ENCODE measurements at regions not wholly inside any gene's neighbourhood (a gene's known extent, or its start where the extent isn't known, plus 50 kb on each side); places are given as distances from the start of the nearest gene placed in this dataset.

DNA sequence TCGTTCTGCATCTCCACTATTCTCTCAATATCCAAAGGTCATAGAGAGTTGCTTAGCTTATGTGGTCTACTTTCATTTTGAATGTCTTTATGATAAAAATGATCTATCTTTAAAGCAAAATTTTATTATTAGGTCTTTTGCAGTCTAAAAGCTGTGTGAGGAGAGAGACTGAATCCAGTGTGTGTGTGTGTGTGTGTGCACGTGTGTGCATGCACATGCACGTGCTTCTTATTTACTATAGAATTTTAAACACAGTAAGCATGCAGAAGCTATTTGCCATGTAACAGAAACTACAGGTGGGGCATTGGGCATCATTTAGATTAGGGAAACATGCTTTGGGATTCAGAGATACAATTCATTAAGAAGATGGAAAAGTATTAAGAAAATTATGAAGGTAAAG lies 136.0 kb upstream of the SPRY2 start:
- Histone ChIP-seq H3K27ac (ENCODE audit: low read length) (no peak overlapping the region), H2AFZ (ENCODE audit: low read depth, low read length) (no peak overlapping the region), H3K36me3 (ENCODE audit: insufficient read depth, low read length) (no peaks in the 10 kb centered on the region), H3K4me3 (ENCODE audit: low read length) (no peak overlapping the region), H3K4me2 (ENCODE audit: low read length) (no peak overlapping the region), H3K27me3 (ENCODE audit: insufficient read depth, low read depth, low read length) (no peaks in the 10 kb centered on the region), H3F3A (ENCODE audit: insufficient read depth, low read length, poor library complexity, severe bottlenecking) (no peaks in the 10 kb centered on the region), H4K20me1 (ENCODE audit: insufficient read depth) (no peaks in the 10 kb centered on the region), H3K79me2 (replicated peaks; ENCODE audit: insufficient read depth, low read length) (no peaks in the 10 kb centered on the region), H3K9me2 (ENCODE audit: insufficient read depth, low read length) (no peaks in the 10 kb centered on the region), H3K9me3 (ENCODE audit: low read length) (no peaks in the 10 kb centered on the region), H3K9ac (ENCODE audit: low read length) (no peak overlapping the region)
- TF ChIP-seq, protein P1, sequence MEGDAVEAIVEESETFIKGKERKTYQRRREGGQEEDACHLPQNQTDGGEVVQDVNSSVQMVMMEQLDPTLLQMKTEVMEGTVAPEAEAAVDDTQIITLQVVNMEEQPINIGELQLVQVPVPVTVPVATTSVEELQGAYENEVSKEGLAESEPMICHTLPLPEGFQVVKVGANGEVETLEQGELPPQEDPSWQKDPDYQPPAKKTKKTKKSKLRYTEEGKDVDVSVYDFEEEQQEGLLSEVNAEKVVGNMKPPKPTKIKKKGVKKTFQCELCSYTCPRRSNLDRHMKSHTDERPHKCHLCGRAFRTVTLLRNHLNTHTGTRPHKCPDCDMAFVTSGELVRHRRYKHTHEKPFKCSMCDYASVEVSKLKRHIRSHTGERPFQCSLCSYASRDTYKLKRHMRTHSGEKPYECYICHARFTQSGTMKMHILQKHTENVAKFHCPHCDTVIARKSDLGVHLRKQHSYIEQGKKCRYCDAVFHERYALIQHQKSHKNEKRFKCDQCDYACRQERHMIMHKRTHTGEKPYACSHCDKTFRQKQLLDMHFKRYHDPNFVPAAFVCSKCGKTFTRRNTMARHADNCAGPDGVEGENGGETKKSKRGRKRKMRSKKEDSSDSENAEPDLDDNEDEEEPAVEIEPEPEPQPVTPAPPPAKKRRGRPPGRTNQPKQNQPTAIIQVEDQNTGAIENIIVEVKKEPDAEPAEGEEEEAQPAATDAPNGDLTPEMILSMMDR (IDR thresholded peaks at IDR 0.05; ENCODE audit: poor library complexity, severe bottlenecking) = no peak
- TF ChIP-seq EZH2 (IDR thresholded peaks at IDR 0.05; ENCODE audit: borderline replicate concordance, insufficient read depth, low read length, poor library complexity, severe bottlenecking) (no peak), MXI1 (conservative IDR thresholded peaks at IDR 0.05; ENCODE audit: poor library complexity, severe bottlenecking) (no peak), RAD21 (conservative IDR thresholded peaks at IDR 0.05) (no peak), TAF1 (IDR thresholded peaks at IDR 0.05; ENCODE audit: low read depth) (no peak), EP300 (conservative IDR thresholded peaks at IDR 0.05; ENCODE audit: poor library complexity, severe bottlenecking) (no peak), SMC3 (conservative IDR thresholded peaks at IDR 0.05; ENCODE audit: poor library complexity) (no peak), POLR2AphosphoS5 (IDR thresholded peaks at IDR 0.05) (no peak)
- TF ChIP-seq, protein P2, sequence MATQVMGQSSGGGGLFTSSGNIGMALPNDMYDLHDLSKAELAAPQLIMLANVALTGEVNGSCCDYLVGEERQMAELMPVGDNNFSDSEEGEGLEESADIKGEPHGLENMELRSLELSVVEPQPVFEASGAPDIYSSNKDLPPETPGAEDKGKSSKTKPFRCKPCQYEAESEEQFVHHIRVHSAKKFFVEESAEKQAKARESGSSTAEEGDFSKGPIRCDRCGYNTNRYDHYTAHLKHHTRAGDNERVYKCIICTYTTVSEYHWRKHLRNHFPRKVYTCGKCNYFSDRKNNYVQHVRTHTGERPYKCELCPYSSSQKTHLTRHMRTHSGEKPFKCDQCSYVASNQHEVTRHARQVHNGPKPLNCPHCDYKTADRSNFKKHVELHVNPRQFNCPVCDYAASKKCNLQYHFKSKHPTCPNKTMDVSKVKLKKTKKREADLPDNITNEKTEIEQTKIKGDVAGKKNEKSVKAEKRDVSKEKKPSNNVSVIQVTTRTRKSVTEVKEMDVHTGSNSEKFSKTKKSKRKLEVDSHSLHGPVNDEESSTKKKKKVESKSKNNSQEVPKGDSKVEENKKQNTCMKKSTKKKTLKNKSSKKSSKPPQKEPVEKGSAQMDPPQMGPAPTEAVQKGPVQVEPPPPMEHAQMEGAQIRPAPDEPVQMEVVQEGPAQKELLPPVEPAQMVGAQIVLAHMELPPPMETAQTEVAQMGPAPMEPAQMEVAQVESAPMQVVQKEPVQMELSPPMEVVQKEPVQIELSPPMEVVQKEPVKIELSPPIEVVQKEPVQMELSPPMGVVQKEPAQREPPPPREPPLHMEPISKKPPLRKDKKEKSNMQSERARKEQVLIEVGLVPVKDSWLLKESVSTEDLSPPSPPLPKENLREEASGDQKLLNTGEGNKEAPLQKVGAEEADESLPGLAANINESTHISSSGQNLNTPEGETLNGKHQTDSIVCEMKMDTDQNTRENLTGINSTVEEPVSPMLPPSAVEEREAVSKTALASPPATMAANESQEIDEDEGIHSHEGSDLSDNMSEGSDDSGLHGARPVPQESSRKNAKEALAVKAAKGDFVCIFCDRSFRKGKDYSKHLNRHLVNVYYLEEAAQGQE (IDR thresholded peaks at IDR 0.05; ENCODE audit: borderline replicate concordance) = no peak

DNA sequence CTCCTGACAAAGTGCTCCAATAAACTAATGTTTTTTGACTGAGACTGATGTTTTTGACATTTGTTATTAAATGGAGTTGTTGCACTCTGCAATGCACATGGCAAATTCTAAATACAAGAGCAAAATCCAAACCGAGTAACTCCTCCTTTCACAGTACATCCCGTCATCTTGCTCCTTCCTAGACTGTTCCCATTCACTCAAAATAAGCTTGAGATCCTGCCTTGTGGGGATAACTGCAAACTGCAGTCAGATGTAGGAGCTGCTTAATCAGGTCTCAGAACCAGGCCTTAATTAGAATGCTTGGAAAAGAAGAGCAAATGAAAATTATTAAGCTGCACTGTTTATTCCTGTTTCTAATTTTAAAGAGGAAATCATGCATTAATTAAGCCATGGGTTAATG lies 134.8 kb upstream of the SPRY2 start:
- Histone ChIP-seq H3K36me3 (ENCODE audit: insufficient read depth, low read length) (no peaks in the 10 kb centered on the region), H3K4me2 (ENCODE audit: low read length) (no peak overlapping the region), H3K9ac (ENCODE audit: low read length) (no peak overlapping the region), H3K9me2 (ENCODE audit: insufficient read depth, low read length) (no peaks in the 10 kb centered on the region), H3F3A (ENCODE audit: insufficient read depth, low read length, poor library complexity, severe bottlenecking) (no peaks in the 10 kb centered on the region), H4K20me1 (ENCODE audit: insufficient read depth) (no peaks in the 10 kb centered on the region), H3K27ac (ENCODE audit: low read length) (no peak overlapping the region), H3K9me3 (ENCODE audit: low read length) (no peaks in the 10 kb centered on the region), H3K27me3 (ENCODE audit: insufficient read depth, low read depth, low read length) (no peaks in the 10 kb centered on the region), H3K4me3 (ENCODE audit: low read length) (no peak overlapping the region), H2AFZ (ENCODE audit: low read depth, low read length) (no peak overlapping the region), H3K79me2 (replicated peaks; ENCODE audit: insufficient read depth, low read length) (no peaks in the 10 kb centered on the region)
- TF ChIP-seq EP300 (conservative IDR thresholded peaks at IDR 0.05; ENCODE audit: poor library complexity, severe bottlenecking) (no peak), RAD21 (conservative IDR thresholded peaks at IDR 0.05) (no peak), TAF1 (IDR thresholded peaks at IDR 0.05; ENCODE audit: low read depth) (no peak), SMC3 (conservative IDR thresholded peaks at IDR 0.05; ENCODE audit: poor library complexity) (no peak), MXI1 (conservative IDR thresholded peaks at IDR 0.05; ENCODE audit: poor library complexity, severe bottlenecking) (no peak), EZH2 (IDR thresholded peaks at IDR 0.05; ENCODE audit: borderline replicate concordance, insufficient read depth, low read length, poor library complexity, severe bottlenecking) (no peak), POLR2AphosphoS5 (IDR thresholded peaks at IDR 0.05) (no peak)
- TF ChIP-seq, protein P1 (IDR thresholded peaks at IDR 0.05; ENCODE audit: poor library complexity, severe bottlenecking) = no peak
- TF ChIP-seq, protein P2 (IDR thresholded peaks at IDR 0.05; ENCODE audit: borderline replicate concordance) = no peak
